ENCODE measurements at regions not wholly inside any gene's neighbourhood (a gene's known extent, or its start where the extent isn't known, plus 50 kb on each side); places are given as distances from the start of the nearest gene placed in this dataset.

DNA sequence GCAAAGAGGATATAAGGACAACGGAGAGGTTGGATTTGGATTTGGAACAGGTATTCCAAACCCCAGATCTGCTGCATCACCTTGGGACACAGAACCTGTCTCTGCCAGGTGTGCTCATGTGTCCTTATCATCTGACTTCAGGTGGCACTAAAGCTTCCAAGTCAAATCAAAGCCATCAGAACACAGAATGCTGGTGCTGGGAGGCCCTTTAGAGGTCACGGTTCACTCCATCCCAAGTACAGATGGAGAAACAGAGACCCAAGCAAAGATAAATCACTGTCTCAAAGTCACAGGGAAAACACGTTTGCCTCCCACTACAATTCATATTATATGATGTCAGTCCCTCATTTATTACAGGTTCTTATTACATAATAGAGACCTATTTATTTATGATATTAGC is 72.8 kb downstream of the HES1 start:
- no peaks in the 10 kb centered on the region for H3K36me3 ChIP-seq (ENCODE audit: insufficient read depth, low read length)
- no peak overlapping the region for H2AFZ ChIP-seq (ENCODE audit: low read depth, low read length)
- no peaks in the 10 kb centered on the region for H3K9me3 ChIP-seq (ENCODE audit: low read length)
- no peaks in the 10 kb centered on the region for H4K20me1 ChIP-seq (ENCODE audit: insufficient read depth)
- peaks cover 35% of the 10 kb centered on the region for H3K27me3 ChIP-seq (ENCODE audit: insufficient read depth, low read depth, low read length)
- no peak overlapping the region for H3K4me3 ChIP-seq (ENCODE audit: low read length)
- no peaks in the 10 kb centered on the region for H3F3A ChIP-seq (ENCODE audit: insufficient read depth, low read length, poor library complexity, severe bottlenecking)
- no peak overlapping the region for H3K4me2 ChIP-seq (ENCODE audit: low read length)
- H3K27ac ChIP-seq (ENCODE audit: low read length) = no peak overlapping the region
- no peaks in the 10 kb centered on the region for H3K79me2 ChIP-seq (replicated peaks; ENCODE audit: insufficient read depth, low read length)
- H3K9ac ChIP-seq (ENCODE audit: low read length) = no peak overlapping the region
- no peaks in the 10 kb centered on the region for H3K9me2 ChIP-seq (ENCODE audit: insufficient read depth, low read length)
- TF ChIP-seq POLR2AphosphoS5 (IDR thresholded peaks at IDR 0.05) (no peak), TAF1 (IDR thresholded peaks at IDR 0.05; ENCODE audit: low read depth) (no peak), MXI1 (conservative IDR thresholded peaks at IDR 0.05; ENCODE audit: poor library complexity, severe bottlenecking) (no peak), RAD21 (conservative IDR thresholded peaks at IDR 0.05) (no peak), EP300 (conservative IDR thresholded peaks at IDR 0.05; ENCODE audit: poor library complexity, severe bottlenecking) (no peak), EZH2 (IDR thresholded peaks at IDR 0.05; ENCODE audit: borderline replicate concordance, insufficient read depth, low read length, poor library complexity, severe bottlenecking) (no peak)

DNA sequence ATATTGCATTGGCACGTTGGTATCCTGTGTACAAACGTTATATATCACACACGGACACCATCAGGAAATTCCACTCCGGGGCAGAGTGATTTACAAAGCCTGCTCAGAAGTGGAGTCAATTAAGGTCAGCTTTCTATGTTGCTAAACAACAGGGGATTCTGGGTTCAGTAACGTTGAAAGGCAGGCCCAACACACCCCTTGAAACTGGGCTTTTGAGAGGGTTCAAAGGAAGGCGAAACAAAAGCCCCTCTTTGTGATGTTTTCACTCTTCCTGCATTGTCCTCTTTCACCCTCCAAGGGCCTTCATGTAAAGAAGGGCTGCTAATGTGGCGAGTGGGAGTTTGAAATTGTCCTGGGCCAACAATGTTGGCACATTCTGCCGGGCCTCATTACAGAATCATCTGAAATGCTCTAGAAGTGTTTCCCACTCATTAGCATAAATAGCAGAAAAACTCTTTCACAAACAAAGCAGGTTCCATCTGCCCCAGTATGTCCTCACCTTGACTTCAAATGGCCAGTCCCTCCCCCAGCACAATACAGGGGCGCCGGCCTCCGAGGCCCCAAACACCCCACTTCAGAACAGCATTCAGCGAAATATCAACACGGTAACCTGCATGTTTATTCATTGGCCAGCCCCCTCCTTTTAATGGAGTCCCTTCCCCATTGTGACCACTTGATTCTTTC is 76.4 kb downstream of the HES1 start:
- TF ChIP-seq EZH2 (IDR thresholded peaks at IDR 0.05; ENCODE audit: borderline replicate concordance, insufficient read depth, low read length, poor library complexity, severe bottlenecking) (no peak), MXI1 (conservative IDR thresholded peaks at IDR 0.05; ENCODE audit: poor library complexity, severe bottlenecking) (no peak), RAD21 (conservative IDR thresholded peaks at IDR 0.05) (no peak), SMC3 (conservative IDR thresholded peaks at IDR 0.05; ENCODE audit: poor library complexity) (no peak), EP300 (conservative IDR thresholded peaks at IDR 0.05; ENCODE audit: poor library complexity, severe bottlenecking) (no peak), POLR2AphosphoS5 (IDR thresholded peaks at IDR 0.05) (no peak), CTCF (IDR thresholded peaks at IDR 0.05; ENCODE audit: poor library complexity, severe bottlenecking) (no peak), TAF1 (IDR thresholded peaks at IDR 0.05; ENCODE audit: low read depth) (no peak)
- TF ChIP-seq, protein P1, sequence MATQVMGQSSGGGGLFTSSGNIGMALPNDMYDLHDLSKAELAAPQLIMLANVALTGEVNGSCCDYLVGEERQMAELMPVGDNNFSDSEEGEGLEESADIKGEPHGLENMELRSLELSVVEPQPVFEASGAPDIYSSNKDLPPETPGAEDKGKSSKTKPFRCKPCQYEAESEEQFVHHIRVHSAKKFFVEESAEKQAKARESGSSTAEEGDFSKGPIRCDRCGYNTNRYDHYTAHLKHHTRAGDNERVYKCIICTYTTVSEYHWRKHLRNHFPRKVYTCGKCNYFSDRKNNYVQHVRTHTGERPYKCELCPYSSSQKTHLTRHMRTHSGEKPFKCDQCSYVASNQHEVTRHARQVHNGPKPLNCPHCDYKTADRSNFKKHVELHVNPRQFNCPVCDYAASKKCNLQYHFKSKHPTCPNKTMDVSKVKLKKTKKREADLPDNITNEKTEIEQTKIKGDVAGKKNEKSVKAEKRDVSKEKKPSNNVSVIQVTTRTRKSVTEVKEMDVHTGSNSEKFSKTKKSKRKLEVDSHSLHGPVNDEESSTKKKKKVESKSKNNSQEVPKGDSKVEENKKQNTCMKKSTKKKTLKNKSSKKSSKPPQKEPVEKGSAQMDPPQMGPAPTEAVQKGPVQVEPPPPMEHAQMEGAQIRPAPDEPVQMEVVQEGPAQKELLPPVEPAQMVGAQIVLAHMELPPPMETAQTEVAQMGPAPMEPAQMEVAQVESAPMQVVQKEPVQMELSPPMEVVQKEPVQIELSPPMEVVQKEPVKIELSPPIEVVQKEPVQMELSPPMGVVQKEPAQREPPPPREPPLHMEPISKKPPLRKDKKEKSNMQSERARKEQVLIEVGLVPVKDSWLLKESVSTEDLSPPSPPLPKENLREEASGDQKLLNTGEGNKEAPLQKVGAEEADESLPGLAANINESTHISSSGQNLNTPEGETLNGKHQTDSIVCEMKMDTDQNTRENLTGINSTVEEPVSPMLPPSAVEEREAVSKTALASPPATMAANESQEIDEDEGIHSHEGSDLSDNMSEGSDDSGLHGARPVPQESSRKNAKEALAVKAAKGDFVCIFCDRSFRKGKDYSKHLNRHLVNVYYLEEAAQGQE (IDR thresholded peaks at IDR 0.05; ENCODE audit: borderline replicate concordance) = no peak
- H3K9ac ChIP-seq (ENCODE audit: low read length) = no peak overlapping the region
- H3K36me3 ChIP-seq (ENCODE audit: insufficient read depth, low read length) = no peaks in the 10 kb centered on the region
- H3K9me2 ChIP-seq (ENCODE audit: insufficient read depth, low read length) = no peaks in the 10 kb centered on the region
- no peak overlapping the region for H3K27ac ChIP-seq (ENCODE audit: low read length)
- peaks cover 39% of the 10 kb centered on the region for H3K27me3 ChIP-seq (ENCODE audit: insufficient read depth, low read depth, low read length)
- H3K9me3 ChIP-seq (ENCODE audit: low read length) = no peaks in the 10 kb centered on the region
- H3K79me2 ChIP-seq (replicated peaks; ENCODE audit: insufficient read depth, low read length) = no peaks in the 10 kb centered on the region
- no peak overlapping the region for H3K4me2 ChIP-seq (ENCODE audit: low read length)
- H3K4me3 ChIP-seq (ENCODE audit: low read length) = no peak overlapping the region
- H2AFZ ChIP-seq (ENCODE audit: low read depth, low read length) = no peak overlapping the region
- H3F3A ChIP-seq (ENCODE audit: insufficient read depth, low read length, poor library complexity, severe bottlenecking) = no peaks in the 10 kb centered on the region
- H4K20me1 ChIP-seq (ENCODE audit: insufficient read depth) = no peaks in the 10 kb centered on the region

Measured in neural cell (in vitro differentiated cells).